GM21515 (cell line): ENCODE measurements at regions not wholly inside any gene's neighbourhood (a gene's known extent, or its start where the extent isn't known, plus 50 kb on each side); places are given as distances from the start of the nearest gene placed in this dataset.
"Not testable (repeated sequence)": the region's sequence is repeated elsewhere in the genome, so short reads cannot be mapped to it uniquely, and the experiment has no call there.

Experiments
- ATAC-seq: cut with Tn5 transposase; IDR thresholded peaks from one replicate; pipeline ENCODE4 v1.9.1; 2021; ENCODE audit not compliant: unreplicated experiment

DNA sequence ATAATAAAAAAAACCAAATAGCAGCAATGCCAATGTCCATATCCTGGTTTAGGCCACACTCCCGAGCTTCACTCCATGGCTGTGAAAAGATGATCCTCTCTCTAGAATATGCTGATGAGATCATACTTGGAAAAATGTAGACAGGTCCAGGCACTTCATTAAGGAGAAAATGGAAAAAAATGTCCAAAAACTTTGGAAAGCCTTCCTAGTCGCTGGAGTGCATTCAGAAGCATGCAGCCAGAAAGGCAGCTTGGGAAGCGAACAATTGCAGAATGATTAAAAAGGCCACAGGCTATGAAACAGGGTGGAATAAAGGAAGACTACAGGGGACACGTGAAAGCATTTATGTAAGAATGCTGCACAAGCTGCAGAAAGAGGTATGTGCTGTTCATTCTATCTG, 165.6 kb upstream of the HCCS start:
- ATAC-seq = no peak

DNA sequence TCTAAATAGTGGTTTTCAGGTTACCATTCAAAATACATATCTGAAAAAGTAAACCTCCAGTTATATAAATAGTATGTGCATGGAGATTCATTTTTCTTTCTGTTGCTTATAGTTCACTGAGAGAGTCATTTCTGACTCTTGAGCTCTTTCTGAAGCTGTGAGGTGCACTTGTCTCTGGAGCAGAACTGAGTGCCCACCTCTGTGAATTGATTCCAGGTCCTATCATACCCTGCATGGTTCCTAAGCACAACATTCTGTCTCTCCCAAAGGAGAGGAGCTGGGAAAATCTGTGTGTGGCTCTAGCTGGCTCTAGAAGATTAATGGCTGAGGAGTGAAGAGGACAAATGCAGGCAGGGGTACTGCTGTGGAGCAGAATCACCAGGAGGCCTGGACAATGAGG, 161.6 kb upstream of the HCCS start:
- ATAC-seq = no peak

DNA sequence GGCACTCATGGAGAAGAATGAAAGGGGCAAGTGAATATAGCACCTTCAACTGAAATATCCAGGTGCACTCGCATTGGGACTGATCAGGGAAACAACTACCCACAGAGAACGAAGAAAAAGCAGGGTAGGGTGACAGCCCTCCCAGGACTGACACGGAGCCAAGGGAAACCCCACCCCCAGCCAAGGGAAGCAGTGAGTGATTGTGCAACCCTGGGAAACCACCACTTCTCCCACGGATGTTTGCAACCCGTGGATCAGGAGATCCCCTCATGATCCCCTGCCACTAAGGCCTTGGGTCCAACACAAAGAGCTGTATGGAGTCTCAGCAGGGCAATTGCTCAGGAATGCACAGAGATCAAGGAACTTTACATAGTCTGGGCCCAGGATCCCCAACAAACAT, 158.5 kb upstream of the HCCS start:
- ATAC-seq = no peak

DNA sequence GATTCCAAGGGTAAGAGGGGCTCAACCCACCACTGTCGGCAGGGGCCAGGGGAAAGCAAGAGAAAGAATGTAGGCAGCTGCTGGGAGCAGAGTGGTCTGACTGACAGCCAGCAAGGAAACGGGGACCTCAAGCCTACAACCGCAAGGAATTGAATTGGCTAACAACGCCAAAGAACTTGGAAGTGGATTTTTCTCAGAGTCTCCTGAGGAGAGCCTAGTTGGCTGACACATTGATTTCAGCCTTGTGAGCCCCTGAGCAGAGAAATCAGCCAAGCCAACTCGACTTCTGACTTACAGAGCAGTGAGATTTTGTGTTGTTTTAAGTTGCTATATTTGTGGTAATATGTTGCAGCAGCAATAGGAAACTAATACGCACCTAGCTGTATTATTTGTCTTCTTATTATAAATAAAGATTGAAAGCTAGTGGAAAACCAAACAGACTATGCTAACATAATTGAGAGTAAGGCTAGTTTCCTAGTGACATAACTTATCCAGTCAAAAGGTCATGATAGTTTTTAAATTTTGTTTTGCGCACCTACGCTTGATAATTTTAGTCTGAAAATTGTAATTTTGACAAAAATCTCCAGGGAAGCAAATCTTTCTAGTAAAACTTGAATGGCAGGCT, 145.8 kb upstream of the HCCS start:
- ATAC-seq = no peak

DNA sequence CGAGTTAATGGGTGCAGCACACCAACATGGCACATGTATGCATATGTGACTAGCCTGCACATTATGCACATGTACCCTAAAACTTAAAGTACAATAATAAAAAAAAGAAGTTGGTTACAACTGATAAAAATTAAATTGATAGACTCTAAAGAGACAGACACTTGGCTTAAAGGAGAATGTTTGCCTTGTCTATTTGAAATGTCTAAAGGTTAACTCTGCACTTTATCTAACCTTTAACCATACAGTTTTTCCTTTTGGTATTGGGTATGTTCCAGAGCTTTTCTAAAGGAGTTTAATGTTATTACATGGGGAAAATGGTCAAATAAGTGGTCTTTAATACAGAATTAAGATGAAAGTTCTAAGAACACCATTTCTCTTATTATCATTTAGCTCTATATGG, 145.1 kb upstream of the HCCS start:
- no peak for ATAC-seq

DNA sequence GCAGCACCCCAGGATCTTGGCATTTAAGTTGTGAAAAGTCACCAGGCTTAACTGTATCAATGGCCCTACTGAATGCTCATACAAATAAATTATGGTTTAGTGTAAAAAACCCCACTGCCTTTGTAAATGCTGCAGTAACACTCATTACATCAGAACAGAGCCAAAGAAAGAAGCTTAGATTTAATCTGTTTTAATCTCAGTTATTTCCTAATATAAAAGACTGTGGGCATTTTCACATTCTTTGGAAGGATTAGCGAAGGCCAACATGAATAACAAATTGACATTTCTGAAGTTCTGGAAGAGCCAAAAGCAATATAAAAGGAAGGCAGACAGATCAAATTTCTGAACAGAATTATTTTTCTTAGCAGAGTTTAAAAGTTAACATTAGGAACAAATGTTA, 140.0 kb upstream of the HCCS start:
- no peak for ATAC-seq

DNA sequence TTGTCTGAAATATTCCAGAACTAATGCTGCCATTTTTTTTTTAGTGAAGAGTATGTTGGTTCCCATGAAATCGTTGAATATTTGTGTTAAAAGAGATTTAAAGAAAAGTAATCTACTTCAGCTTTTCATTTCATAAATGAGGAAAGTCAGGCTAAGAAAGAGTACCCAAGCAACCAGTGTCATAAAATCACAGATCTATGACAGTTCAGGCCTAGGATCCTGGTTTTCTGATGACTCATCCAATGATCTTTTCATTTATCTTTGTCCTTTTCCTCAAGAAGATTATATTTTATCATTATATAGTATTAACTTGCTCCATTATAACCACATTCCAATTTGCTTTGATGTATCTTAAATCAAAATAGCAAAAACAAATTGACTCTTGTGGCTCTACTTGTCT, 139.4 kb upstream of the HCCS start:
- no peak for ATAC-seq

DNA sequence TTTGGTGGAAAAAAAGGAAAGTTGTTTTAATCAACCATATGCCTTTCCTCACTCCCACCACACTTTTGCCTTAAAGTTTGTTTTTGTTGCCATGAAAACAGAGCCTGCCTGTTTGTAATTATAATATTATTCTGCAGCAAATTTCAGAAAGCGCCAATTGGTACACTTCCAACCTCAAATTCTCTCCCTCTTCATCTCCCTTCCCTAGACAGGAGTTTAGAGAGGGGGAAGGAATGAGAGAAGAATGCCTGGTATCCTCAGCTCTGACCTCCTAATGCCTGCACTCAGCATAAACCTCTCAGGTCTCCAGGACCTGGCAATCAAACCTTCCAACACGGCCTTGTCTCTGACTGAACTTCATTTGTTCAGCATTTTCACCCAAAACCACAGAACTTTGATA, 138.4 kb upstream of the HCCS start:
- no peak for ATAC-seq

DNA sequence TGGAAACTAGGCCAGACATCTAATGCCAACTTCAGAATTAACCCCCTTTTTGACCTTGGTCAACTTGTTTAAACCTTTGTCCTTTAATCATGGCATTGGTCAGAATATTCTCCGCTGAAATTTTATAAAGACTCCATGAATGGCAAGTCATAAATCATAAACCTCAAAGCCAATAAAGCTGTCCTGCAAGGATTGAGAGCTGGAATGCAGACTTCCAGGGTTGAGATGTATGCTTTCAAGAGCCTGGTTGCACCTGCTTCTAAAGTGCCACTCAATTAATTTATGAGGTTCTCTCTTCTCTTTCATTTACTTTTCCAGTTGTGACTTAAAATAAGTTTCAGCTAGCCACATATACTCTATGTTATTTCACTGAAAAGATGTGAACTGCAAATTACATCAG, 136.2 kb upstream of the HCCS start:
- no peak for ATAC-seq

DNA sequence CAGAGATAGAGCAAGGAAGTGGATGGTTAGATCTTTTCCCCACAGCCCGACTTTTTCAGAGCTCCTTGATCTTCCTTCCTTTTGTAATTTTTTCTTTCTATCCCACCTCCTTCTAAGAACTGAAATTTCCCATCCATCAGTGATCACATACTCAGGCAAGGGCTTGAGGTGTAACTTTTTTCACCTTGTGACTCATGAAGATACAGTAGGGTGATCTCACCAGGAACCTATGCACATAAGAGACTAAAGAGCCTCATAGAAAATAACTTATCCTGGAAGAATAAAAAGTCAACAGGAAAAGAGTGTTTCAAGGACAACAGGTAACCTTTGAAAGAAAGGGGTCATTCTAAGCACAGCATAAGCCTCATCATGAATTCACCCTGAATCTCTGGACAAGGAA, 131.2 kb upstream of the HCCS start:
- ATAC-seq = no peak

DNA sequence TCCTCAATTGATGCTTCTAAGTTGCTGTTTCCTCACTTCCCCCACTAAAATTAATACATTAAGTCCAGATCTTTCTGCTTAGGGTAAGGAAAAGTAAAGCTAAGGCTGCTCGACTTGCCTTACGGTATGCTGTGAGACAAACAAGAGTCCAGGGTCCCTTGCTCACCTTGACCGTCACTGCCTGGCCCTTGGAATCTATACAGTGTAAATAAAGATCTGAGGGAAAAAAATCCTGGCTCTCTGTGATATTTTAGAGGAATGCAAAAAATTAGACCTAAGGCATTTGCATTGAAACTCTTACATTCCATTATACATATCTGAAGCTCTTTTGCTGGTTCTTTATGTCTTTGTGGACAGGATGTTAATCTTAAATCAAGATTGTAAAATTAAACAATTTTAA, 129.6 kb upstream of the HCCS start:
- no peak for ATAC-seq

DNA sequence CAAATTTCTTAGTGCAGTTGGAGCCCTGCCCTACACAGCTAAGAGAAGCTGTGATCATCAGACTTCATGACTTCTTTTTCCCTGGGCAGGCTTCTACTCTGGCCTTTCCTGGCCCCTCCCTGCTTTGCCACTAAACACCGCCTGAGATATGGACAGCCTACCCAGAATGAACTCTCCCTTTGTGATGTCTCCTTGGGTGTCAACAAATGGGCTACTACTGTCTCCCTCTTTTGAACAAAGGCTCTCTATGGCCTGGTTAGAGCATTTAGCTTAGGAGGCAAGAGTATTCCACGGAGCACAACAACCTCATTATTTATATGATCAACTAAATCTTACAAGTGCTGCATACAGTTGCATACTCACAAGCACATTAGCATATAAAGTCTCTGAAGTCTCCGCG, 127.6 kb upstream of the HCCS start:
- no peak for ATAC-seq

DNA sequence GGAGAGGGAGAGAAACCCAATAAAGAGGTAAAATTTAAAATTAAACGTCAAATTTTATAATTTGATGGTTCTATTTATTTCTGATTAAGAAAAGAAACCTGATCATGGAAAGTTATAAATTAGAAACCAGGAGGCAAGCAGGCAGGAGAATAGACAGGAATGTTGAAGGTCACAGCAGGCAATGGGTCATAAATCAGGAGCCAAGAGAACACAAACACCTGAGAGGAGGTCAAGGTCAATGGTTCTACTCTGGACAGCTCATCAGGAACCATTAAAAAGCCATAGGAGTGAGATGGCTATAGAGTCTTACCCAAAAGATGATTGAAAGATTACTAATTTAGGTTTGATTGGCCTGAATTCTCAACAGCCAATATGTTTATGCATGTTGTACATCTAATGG, 126.9 kb upstream of the HCCS start:
- no peak for ATAC-seq

DNA sequence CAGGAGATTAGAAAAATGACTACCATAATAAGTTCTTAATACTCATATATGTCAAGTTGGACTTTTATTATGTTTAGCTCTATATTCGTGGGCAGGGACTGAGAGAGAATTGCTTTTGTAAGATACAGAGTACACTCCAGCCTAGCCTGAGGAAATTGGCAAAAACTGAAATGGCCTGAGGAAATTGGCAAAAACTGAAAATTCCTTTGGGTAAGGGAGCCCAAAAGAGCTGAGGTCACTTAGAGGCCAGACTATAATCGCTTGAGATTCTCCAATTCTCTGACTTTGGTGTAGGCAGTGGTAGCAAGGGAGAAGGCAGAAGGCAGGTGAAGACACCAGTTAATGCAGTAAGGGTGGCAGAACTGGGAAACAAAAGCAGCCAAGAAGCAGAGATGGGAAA, 124.5 kb upstream of the HCCS start:
- ATAC-seq = no peak

DNA sequence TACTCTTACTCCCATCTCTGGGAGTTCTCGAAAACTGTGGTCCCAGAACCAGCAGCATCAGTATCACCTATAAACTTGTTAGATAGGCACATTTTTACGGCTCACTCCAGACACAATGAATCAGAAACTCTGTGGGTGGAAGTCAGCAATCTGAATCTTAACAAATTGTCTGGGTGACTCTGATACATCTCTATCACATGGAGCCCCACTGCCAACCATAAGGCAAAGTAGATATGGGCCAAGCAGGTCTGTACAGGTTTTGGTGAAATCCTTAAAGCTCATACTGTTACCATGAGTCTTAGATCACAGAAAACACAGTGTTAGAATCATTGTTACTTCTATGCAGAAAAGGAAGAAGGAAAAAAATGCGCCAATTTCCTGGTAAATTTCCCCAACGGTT, 122.5 kb upstream of the HCCS start:
- no peak for ATAC-seq

DNA sequence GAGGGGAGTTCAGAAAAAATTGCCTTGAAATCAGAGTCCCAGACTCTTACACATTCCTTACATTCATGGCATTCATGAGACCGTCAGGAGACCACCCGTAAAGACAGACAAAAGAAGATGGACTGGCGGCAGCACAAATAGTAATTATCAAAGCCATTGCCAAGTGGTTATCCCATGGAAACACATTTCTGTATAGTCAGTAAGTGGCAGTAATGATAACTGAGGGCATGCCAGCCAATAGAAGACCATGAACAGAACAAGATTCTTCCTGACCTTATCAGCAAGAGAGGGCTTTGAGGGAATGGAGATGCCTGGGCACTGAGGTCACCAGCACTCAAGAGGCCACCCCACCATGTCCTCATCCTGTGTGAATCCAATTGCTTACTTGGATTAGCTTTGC, 121.7 kb upstream of the HCCS start:
- no peak for ATAC-seq

DNA sequence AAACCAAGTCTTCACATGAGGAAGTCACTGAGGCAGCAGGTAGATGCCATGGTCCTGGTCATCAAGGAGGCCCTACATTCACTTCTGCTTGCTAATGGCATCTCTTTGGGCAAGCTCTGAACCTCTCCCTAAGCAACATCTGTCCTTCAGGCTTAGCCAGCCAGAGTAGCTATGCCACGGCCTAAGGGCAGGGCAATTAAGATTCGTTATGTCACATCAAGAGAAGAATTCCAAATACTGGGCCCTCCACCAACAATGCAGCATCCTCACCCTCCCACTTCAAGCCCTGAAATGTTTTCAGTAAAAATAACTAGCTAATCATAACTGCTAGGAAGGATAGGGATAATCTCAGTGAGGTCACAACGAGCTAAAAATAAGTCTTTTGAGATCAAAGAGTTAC, 120.7 kb upstream of the HCCS start:
- no peak for ATAC-seq

DNA sequence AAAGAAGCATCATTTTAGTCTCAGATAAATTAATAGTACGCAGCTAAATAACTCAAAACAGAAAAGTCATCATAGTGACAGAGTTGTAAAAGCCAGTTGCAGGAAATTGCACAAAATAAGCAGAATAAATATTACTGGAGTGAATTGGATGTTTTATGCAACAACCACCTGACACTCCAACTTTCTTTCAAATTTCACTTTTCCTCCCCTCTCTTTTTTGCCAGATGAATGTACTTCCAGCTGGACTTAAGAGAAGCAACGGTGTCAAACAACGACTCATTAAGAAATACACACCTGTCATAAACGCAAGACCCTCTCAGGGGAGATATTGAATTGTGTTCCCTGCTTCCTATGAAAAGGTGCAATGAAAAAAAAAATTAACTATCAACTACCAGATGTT, 120.2 kb upstream of the HCCS start:
- ATAC-seq = no peak

DNA sequence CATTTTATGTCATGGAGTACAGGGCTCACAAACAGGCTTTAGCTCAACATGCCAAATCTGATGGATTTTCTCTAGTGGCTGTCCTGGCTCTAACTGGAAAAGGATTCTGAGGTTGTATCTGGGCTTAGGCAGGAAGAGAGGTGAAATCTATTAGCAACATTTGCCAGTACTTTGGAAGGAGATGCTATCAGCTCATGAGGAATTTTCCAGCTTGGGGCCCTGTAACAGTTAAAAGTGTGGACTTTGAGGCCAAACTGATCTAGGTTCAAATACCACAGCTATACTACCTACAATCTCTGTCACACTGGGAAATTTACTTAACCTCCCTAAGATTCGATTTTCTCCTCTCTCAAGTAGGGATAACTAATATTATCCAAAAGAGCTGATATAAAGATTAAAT, 119.0 kb upstream of the HCCS start:
- ATAC-seq = no peak

DNA sequence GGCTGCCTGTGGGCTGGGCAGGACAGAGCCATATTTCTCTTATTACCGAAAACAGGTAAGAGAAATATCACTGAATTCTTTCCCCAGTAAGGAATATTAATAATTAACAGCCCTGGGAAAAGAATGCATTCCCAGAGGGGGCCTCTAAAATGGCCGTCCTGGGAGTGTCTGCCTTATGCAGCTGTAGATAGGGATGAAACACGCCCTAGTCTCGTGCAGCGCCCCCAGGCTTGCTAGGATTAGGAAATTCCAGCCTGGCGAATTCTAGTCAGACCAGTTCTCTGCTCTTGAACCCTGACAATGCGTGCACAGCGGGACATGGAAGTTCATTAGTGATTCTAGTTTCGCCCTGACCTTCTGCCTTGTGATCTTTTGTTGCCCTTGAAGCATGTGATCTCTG, 104.1 kb upstream of the HCCS start:
- not testable (repeated sequence) for ATAC-seq

DNA sequence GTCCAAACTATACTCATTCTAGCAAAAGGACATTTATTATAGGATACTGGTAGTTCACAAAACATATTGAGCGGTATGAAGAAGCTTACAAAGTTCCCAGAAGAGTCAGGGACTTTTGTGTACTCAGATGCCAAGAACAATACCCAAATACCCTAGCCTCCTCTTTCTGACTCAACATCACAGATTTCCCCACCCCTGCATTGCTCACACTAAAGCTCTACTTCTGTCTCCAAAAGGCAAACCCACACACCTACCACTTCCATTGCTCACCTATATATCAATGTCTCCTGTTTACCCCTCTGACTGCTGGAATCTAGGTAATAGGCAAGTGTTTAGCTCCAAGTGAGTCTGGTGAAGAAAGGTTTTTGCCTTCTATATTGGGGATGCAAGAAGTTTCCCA, 100.7 kb upstream of the HCCS start:
- no peak for ATAC-seq

DNA sequence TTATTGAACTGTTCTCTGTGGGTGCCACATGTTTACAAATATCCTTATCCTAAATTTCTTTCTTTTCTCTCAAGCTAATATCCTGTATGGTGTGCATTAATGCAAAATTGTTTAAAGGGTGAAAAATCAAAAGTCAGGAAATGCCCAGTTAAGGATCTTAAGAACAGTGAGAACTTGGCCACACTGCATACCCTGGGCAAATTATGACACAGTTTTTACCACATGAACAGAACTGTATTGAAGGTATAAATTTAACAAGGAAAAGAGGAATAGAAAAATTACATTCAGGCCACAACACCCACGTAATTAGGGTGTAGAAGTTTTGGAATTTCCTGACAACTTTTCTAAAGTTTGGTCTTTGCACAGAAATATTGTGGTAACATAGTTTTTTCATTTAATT, 94.4 kb upstream of the HCCS start:
- ATAC-seq = no peak

DNA sequence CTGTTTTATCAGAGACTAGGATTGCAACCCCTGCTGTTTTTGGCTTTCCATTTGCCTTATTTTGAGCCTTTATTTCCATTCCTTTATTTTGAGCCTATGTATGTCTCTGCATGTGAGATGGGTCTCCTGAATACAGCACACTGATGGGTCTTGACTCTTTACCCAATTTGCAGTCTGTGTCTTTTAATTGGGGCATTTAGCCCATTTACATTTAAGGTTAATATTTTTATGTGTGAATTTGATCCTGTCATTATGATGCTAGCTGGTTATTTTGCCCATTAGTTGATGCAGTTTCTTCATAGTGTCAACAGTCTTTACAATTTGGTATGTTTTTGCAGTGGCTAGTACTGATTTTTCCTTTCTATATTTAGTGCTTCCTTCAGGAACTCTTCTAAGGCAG, 88.5 kb upstream of the HCCS start:
- ATAC-seq = not testable (repeated sequence)

DNA sequence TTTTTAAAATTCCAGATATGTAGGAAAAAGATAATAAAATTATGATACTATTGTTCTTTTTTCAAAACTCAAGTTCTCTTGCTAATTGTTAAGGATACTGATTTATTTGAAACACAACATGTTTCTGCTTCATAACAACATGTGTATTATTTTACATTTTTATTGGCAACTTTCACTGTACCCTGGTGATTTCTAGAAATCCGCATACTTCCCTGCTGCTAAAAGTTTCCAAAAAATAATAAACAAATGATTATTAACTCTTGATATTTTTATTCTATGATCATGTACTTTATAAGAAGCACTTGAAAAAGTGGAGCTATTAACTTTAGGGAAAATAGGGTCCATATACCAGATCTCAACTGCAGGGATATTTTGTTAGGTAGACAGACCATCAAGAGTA, 71.2 kb upstream of the HCCS start:
- no peak for ATAC-seq
